SIG-M5 (cell line): ENCODE measurements at regions not wholly inside any gene's neighbourhood (a gene's known extent, or its start where the extent isn't known, plus 50 kb on each side); places are given as distances from the start of the nearest gene placed in this dataset.
"Not testable (repeated sequence)": the region's sequence is repeated elsewhere in the genome, so short reads cannot be mapped to it uniquely, and the experiment has no call there.

ENCODE experiments used
- DNase-seq: peaks from one replicate; lab custom pipeline; 2025; lab: John Stamatoyannopoulos, UW

DNA sequence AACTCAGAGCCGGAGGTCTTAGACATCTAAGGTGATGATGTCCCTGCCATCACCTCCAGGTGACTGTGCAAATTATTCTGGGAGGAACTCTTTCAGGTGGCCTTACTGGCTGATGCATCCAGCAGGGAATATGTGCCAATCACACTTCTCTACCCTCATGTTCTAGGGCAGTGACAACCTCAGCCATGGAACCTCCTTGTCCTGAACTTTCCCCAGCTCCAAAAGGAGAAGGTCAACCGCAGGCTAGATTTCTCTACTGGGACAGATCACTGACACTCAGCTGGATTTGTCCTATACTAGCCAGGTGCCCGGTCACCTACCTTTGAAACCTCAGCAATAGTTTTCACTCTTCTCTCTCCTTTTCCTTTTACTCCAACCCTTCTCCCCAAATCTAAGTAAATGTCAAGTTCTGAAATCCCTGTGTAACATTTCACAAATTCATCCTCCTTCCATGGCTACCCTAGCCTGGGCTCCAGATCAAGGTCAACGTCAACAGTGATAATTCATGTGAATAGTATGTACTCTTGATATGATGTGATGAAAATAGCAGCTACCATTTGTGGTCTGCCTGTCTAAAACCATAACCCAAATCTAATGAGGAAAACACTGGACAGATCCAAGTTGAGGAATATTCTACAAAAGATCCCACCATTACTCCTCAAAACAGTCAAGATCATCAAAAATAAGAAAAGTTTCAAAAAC lies 115.0 kb upstream of the EGLN3 start:
- DNase-seq, result no peak

DNA sequence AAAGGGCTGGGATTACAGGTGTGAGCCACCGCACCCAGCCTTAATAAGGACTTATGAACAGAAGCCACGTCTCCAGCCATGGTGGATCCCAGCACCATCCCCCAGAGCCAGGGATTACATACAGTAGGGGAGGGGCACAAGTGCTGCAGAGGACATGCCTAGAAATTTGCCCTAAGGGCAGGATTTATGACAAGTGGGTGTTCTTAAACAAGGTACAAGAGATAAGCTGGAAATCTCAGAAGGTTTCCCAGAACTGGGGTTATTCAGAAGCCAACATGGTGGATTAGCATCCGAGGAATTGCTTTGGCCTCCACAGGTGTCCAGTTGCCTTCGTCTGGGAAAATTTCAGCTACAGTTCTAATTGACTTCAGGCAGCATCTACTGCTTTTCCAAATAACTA lies 114.4 kb upstream of the EGLN3 start:
- no peak for DNase-seq

GRCh38 chr14:34064349-34064748 lies 113.5 kb upstream of the EGLN3 start:
- no peak for DNase-seq

DNA sequence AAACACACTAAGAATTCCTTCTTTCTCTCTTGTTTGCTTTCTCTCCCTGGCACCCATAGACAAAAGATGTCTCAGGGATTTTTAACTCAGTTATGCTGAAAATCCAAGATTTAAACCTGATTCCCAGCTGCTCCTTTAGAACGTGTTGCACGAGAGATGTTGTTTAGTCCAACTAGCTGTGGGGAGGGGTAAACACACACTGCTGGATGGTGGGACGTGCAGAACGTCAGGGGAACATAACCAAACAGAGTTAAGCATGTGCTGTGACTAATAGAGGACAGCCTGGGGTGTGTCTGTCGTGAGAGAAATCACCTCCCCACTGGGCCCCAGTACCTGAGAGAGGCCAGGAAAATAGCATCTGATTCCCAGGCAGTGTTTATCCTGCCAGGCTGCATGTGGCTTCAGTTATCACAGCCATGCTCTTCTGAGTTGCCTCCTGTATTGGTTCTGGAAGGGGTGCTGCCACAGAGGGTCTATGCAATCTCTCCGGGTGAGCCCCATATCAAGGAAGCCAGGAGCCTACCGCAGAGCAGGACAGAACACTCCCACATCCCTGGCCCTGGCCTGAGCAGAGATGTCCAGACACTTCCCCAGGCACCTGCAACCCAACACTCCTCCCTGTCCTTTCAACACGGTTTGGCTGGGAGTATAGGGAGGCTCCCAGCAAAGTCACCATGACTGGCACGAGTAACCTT lies 112.7 kb upstream of the EGLN3 start:
- no peak for DNase-seq

GRCh38 chr14:34063042-34063441 lies 112.2 kb upstream of the EGLN3 start:
- no peak for DNase-seq

DNA sequence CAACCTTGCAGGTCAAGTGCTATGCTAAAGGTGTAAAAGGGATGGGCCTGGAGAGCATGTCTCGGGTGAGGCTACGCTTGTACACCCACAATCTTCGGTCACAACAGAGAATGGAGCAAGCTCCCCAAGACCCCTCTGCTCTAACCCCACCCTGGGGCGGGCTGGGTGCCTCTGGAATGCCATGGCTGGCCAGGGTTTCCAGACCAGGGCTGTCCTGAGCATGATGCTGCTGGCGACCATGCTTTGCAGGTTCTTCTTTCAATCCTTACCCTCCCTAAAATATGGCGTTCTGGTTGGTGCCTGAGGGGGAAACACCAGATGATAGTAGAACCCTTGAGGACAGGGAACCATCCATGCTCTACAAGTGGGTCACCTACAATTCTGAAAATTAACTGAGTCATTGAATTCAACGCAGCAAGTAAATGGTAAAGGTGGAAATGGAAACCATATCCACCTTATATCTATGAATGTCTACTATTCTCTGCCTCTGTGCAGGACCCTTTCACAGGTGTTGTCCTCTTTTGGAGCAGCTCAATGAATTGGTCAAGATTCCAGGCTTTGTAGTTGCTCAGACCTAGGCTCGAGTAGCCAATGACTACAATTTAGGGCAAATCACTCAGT lies 111.6 kb upstream of the EGLN3 start:
- DNase-seq, result no peak

GRCh38 chr14:34060651-34060999 lies 109.8 kb upstream of the EGLN3 start:
- DNase-seq, result no peak

- DNase-seq, result no peak
Measured at GRCh38 chr14:34059925-34060650, 109.2 kb upstream of the EGLN3 start.

DNA sequence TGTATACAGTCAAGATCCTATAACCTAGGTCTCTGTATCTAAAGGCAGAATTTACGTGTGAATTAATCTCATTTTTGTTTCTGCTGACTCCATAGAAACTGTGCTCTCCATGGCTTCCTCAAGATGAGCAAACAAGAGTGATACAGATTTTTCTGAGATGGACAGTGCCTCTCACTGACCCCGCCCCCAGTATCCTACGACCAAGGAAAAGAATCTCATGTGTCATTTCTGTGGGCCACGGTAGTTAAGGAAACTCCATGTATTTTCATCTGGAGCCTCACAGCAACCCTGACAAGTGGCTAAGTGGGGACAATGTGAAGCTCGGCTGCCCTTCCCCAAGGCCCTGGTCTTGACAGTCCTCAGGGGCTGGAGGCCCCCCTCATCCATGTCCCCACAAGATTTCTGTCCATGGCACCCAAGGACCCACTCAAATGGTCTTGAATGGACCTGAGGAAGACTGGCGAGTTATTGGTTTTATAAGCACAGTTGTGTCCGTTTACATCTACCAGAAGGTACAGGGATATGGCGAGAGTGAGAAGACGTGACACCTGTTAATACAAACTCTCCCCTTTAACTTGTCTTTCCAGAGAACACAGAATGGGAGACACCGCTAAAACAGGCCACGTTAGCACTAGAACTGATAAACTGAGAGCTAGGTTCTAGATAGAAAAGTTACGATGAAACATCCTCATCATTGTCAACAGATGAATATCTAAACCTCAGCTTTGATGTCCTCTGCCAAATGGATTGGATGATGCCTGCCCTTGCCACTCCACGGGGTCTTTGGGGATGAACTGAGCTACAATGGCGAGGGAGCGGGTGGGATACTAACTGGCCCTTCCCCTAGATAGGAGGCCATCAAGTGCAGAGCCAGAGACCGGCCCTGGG lies 108.4 kb upstream of the EGLN3 start:
- no peak for DNase-seq

GRCh38 chr14:34058510-34058909 lies 107.6 kb upstream of the EGLN3 start:
- DNase-seq, result no peak

GRCh38 chr14:34056046-34056445 lies 105.2 kb upstream of the EGLN3 start:
- no peak for DNase-seq

GRCh38 chr14:34055157-34055950 lies 104.5 kb upstream of the EGLN3 start:
- DNase-seq, result no peak

- no peak for DNase-seq
Measured at GRCh38 chr14:34053666-34054065, 102.8 kb upstream of the EGLN3 start.

- DNase-seq, result no peak
Measured at GRCh38 chr14:34052658-34053014, 101.8 kb upstream of the EGLN3 start.

DNA sequence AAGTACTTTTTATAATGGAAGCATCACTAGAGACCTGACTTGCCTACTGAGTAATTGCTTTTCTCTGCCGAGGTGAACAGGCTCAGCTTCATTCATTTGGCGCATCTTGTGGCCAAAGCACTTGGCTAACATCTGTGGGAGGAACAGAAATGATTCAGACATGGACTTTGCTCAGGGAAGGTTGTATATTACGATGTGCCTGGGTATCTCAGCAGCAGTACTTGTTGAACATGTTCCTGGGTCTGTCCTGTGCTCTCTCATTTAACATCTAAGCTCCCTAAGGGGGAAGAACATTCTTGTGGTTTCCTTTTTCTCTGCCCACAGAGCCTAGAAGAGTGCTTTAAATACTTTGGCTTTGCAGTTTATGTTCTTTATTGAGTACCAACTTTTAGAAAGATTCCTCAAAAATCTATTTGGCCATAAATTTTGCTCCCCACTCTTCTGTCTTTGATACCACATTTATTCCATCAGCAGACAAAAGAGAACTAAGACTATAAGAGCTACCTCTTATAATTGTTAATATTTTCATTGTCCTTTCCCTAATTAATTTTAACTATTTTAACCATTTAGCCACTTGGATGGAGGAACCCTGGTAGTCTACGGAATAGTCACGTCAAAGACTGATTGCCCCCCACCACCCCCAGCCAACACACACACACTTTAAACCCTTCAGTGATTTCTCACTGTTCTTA lies 101.2 kb upstream of the EGLN3 start:
- no peak for DNase-seq

GRCh38 chr14:34050606-34051005 lies 99.7 kb upstream of the EGLN3 start:
- DNase-seq, result no peak

DNA sequence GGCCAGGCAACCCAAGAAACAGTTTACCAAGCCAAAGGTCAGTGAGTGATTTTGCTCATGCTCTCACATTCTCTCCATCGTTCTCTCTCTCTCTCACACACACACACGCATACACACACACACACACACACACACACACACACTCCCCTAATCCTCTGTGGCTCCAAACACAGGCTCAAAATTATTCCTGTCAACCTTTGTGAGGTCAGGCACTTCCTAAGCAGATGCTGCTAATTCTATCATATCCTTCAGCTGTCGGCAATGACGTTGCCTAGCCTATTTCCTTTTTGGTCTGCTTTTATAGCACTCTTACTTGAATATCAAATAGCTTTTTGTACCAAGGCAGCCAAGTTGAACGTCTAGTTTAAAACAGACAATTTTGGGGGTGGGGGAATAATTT lies 98.9 kb upstream of the EGLN3 start:
- no peak for DNase-seq

- DNase-seq, result not testable (repeated sequence)
Measured at GRCh38 chr14:34049187-34049586, 98.3 kb upstream of the EGLN3 start.

- no peak for DNase-seq
Measured at GRCh38 chr14:34046799-34047520, 96.1 kb upstream of the EGLN3 start.
